ENCODE measurements at regions not wholly inside any gene's neighbourhood (a gene's known extent, or its start where the extent isn't known, plus 50 kb on each side); places are given as distances from the start of the nearest gene placed in this dataset.

GRCh38 chr3:43212914-43213611 lies 73.3 kb upstream of the SNRK start:
- intact Hi-C loops (cut with DNase I): loop anchor here in 1 of 2 donors (10.0 kb wide), 1 partner anchor 302 kb away; no protein-coding TSS in a partner anchor
- no peak for DNase-seq (ENCODE audit: low spot score)

GRCh38 chr3:43211681-43212080 lies 74.7 kb upstream of the SNRK start:
- DNase-seq (ENCODE audit: low spot score): no peak
- intact Hi-C loops (cut with DNase I): loop anchor here in 1 of 2 donors (10.0 kb wide), 1 partner anchor 303 kb away; no protein-coding TSS in a partner anchor

GRCh38 chr3:43210049-43211027 lies 76.0 kb upstream of the SNRK start:
- intact Hi-C loops (cut with DNase I): loop anchor here in 1 of 2 donors (10.0 kb wide), 1 partner anchor 304 kb away; no protein-coding TSS in a partner anchor
- DNase-seq (ENCODE audit: low spot score): no peak

GRCh38 chr3:43207628-43208085 lies 78.7 kb upstream of the SNRK start:
- no peak for DNase-seq (ENCODE audit: low spot score)
- intact Hi-C loops (cut with DNase I): no loop called here

GRCh38 chr3:43206632-43207031 lies 79.7 kb upstream of the SNRK start:
- no peak for DNase-seq (ENCODE audit: low spot score)
- intact Hi-C loops (cut with DNase I): no loop called here

GRCh38 chr3:43206105-43206504 lies 80.2 kb upstream of the SNRK start:
- intact Hi-C loops (cut with DNase I): no loop called here
- DNase-seq (ENCODE audit: low spot score): no peak

- DNase-seq (ENCODE audit: low spot score): no peak
- intact Hi-C loops (cut with DNase I): no loop called here
These were observed 83.3 kb upstream of the SNRK start for GRCh38 chr3:43203022-43203421.

GRCh38 chr3:43201581-43201980 lies 84.8 kb upstream of the SNRK start:
- no peak for DNase-seq (ENCODE audit: low spot score)
- intact Hi-C loops (cut with DNase I): no loop called here

- intact Hi-C loops (cut with DNase I): no loop called here
- no peak for DNase-seq (ENCODE audit: low spot score)
These were observed 86.6 kb upstream of the SNRK start for GRCh38 chr3:43199645-43200306.

GRCh38 chr3:43198791-43199644 lies 87.3 kb upstream of the SNRK start:
- intact Hi-C loops (cut with DNase I): no loop called here
- no peak for DNase-seq (ENCODE audit: low spot score)

GRCh38 chr3:43198301-43198700 lies 88.0 kb upstream of the SNRK start:
- intact Hi-C loops (cut with DNase I): no loop called here
- no peak for DNase-seq (ENCODE audit: low spot score)

- DNase-seq (ENCODE audit: low spot score): no peak
These were observed 89.2 kb upstream of the SNRK start for GRCh38 chr3:43197181-43197580.

GRCh38 chr3:43196721-43197120 lies 89.6 kb upstream of the SNRK start:
- no peak for DNase-seq (ENCODE audit: low spot score)
- intact Hi-C loops (cut with DNase I): no loop called here

More at GRCh38 chr3:43197181-43197580, 89.2 kb upstream of the SNRK start:
- intact Hi-C loops (cut with DNase I): no loop called here

GRCh38 chr3:43195115-43195498 lies 89.2 kb upstream of the POMGNT2 start:
- DNase-seq (ENCODE audit: low spot score): no peak
- intact Hi-C loops (cut with DNase I): no loop called here

- intact Hi-C loops (cut with DNase I): no loop called here
These were observed 88.7 kb upstream of the POMGNT2 start for GRCh38 chr3:43194490-43195114.

GRCh38 chr3:43194069-43194468 lies 88.2 kb upstream of the POMGNT2 start:
- intact Hi-C loops (cut with DNase I): no loop called here
- DNase-seq (ENCODE audit: low spot score): no peak

More at GRCh38 chr3:43194490-43195114, 88.7 kb upstream of the POMGNT2 start:
- no peak for DNase-seq (ENCODE audit: low spot score)

GRCh38 chr3:43192028-43192427 lies 86.1 kb upstream of the POMGNT2 start:
- intact Hi-C loops (cut with DNase I): no loop called here
- DNase-seq (ENCODE audit: low spot score): no peak

GRCh38 chr3:43191116-43191515 lies 85.2 kb upstream of the POMGNT2 start:
- intact Hi-C loops (cut with DNase I): no loop called here

More at GRCh38 chr3:43191116-43191515, 85.2 kb upstream of the POMGNT2 start:
- DNase-seq (ENCODE audit: low spot score): no peak

Data from posterior vena cava (tissue), 2 donors.